GM11168 (cell line): ENCODE measurements at regions not wholly inside any gene's neighbourhood (a gene's known extent, or its start where the extent isn't known, plus 50 kb on each side); places are given as distances from the start of the nearest gene placed in this dataset.

Experiments used
- in situ Hi-C: fragments of 300-500 bp; cut with MboI; formaldehyde crosslinking; loops from one replicate; pipeline ENCODE4 v1.12.0; 2022; ENCODE audit warnings: low sequenced_read_pairs; ENCODE audit not compliant: unreplicated experiment

DNA sequence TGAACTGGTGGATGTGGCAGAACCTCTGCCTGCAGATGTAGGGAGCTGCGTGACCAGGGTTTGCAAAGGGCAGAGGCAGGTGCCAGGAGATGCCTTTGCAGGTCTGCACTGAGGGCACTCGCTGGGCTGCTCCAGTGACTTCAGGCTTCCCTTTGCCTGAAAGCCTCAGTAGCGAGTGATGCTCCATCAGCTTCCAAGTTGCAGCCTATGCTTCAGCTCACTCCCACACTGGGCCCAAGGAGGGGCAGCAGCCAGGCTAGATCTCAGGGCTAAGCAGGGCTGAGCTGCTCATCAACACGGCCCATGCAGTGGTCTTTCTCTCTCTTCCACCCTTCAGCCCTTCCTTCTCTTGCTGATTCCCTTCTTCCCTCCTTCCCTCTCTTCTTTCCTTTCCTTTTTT lies 78.3 kb upstream of the RGMA start:
- in situ Hi-C loops = no loop called here

GRCh38 chr15:93166675-93167074 lies 77.7 kb upstream of the RGMA start:
- in situ Hi-C loops = no loop called here

DNA sequence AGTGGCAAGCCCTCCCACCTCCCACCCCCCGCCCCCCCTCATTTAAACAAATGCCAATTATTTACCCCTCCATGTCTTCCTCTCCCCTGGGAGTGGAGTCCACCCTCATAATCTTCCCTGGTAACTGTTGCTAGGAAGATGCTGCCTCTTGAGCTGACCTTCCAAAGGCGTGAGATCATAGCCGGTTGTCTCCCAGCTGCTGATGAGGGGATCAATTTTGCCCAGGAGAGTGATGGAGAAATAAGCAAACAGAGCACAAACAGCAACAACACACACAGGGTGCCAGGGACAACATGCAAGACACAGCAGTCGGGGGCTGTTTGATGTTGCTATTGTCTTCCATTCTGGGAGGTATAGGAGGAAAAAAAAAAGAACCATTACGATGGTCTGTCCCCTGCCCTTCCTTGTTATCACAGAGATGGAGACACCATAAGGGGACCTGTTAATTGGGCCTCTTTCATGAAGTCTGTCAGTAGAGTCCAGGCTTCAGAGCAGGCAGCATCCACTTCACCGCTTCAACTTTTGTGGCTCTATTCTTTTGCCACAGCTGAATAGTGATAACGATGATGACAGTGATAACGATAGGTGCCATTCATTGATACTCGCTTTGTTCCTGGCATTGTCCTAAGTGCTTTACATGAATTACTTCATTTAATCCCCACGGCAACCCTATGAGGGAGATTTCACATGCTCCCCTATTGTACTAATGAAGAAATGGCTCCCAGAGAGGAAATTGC lies 76.9 kb upstream of the RGMA start:
- in situ Hi-C loops = no loop called here

GRCh38 chr15:93164409-93164808 lies 75.4 kb upstream of the RGMA start:
- in situ Hi-C loops = no loop called here

- in situ Hi-C loops = no loop called here
Observed at GRCh38 chr15:93162560-93162959, 73.5 kb upstream of the RGMA start.

- in situ Hi-C loops = no loop called here
Observed at GRCh38 chr15:93159930-93160329, 70.9 kb upstream of the RGMA start.

- in situ Hi-C loops = no loop called here
Observed at GRCh38 chr15:93158097-93158900, 69.3 kb upstream of the RGMA start.

DNA sequence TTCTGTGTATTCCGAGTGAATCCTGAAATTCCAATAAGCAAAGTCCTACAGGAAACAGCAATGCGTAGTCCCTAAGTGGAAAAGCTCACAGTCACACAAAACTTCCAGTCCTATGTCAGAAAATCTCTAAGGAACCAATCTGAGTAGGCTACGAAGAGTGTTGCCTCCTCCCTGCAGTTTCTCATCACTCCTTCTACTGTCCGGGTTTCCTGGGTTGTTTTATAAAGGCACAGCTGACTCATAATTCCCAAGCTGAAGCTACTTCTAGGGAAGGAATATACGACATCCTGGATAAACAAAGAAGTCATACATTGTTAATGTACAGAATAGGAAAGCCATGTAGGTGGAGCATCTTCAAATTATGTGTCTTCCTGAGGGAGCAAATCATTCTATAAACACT lies 65.7 kb upstream of the RGMA start:
- in situ Hi-C loops = no loop called here

GRCh38 chr15:93152951-93153350 lies 63.9 kb upstream of the RGMA start:
- in situ Hi-C loops = no loop called here

- in situ Hi-C loops = no loop called here
Observed at GRCh38 chr15:93152360-93152759, 63.3 kb upstream of the RGMA start.

DNA sequence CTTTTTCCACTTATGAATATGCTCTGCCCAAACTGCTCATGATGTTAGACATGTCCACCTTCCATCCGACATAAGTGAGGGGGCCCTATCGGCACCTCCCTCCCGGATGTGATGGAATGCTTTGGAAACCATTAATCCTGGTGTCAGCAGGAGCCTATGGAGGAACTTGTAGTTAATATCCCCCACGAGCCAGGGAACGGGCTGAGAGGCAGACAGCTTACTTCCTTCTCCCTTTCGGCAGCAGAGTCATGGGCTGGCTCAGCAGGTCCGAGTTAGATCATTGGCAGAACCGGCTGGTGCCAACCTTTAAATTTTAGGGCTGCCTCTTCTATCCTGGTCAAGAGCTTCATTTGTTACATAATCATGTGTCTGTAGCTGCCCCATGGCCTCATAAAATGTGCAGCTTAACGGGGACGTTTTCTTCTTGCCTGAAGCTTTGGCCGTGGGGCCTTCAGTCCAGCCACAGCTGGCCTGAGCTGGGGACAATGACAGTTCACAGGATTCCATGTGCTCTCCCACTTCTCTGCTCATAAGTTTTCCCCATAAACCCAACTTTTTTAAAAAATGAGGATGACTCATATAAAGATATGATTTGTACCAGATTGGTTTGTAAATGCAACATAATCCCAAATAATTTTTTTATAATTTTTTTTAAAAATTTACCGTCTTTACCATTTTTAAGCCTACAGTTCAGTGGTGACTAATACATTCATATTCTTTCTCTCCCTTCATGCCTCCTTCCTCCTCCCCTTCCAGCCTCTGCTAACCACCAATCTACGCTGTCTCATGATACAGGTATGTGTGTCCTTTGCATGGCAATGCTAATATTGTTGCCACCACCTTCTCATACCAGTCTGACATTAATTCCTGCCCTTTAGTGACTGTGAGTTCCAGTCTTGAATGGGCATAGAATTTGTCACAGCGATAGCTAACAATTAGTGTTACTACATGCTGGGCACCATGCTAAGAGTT lies 62.2 kb upstream of the RGMA start:
- in situ Hi-C loops = no loop called here

- in situ Hi-C loops = no loop called here
Observed at GRCh38 chr15:93146601-93147000, 57.6 kb upstream of the RGMA start.

DNA sequence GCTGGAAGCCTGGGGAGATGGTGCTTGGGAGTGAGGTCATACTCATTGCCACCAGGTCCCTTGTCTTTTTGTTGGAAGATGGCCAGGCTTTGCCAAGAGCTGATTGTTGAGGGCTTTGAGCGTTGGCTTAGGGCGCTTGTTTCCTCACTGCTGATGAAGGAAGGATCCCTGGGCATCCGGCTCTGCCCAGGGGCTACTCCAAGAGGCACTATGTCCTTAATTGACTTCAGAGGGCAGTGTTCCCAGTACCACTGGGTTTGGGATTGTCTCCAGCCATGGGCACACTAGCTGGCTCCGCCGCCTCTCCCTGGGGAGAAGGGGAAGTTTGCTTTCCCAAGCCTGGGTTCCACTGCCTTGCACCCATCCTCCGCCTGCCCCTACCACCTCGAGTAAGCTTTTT lies 57.2 kb upstream of the RGMA start:
- in situ Hi-C loops = no loop called here

- in situ Hi-C loops = no loop called here
Observed at GRCh38 chr15:93144463-93145236, 55.6 kb upstream of the RGMA start.

DNA sequence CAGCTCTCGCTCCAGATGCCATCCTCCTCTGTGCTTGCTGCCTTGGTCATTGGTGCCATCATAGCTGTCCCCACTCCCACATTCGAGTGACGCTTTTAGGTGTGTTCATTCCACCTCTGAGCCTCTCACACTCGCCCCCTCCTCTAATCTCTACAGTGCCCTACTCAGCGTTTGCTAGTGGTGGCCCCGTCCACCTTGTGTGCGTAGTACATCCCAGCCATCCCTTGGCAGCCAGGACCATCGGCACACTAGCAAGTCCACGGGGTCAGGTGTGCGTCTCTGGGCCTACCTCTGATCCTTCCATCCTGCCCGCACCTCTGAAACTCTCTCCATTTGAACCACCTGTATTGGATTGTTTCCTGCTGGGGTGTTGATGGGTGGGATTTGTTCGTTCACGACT lies 54.2 kb upstream of the RGMA start:
- in situ Hi-C loops = no loop called here

- in situ Hi-C loops = no loop called here
Observed at GRCh38 chr15:93141371-93141794, 52.4 kb upstream of the RGMA start.

DNA sequence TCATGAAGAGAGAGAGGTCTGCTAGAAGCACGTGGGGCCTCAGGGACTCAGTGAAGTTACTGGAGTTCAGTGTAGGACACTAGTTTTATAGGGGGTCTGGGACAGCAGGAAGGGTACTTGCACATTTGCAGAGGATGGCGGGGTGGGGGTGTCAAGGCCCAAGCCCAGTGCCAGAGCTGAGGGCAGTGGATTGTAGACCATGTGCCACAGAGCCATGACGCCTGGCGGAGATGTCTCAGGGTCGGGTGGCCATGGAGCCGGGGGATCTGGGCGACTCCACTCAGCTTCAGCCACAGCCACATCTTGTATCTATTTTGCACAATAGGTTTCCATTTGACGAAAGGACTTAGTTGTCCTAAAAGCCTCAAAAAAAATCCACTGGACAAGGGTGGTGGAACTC lies 50.4 kb upstream of the RGMA start:
- in situ Hi-C loops = no loop called here

DNA sequence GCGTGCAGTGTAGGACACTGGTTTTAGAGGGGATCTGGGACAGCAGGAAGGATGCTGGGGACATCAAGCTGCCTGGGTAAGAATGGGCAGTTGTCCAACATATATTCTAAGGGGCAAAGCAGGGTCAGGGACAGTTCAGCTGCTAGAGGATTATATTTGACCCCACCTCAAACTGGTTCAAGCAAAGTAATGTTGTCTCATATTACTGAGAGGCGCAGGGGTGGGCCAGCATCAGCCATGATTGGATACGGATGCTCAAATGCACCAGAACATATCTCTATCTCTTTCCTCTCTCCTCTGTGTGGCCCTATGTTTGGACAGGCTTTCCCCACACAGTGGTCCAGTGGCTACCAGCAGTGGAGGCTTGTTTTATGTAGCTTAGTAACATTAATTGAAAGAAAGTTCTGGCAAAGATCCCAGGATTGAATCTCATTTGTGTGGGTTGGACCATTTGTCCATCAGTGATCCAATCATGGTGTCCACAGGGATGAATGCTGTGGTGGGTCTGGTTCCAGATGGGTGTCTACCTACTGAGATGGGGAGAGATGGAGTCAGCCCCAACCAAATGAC lies 49.8 kb upstream of the RGMA start:
- in situ Hi-C loops = no loop called here
